GM18511 (cell line): ENCODE measurements at regions not wholly inside any gene's neighbourhood (a gene's known extent, or its start where the extent isn't known, plus 50 kb on each side); places are given as distances from the start of the nearest gene placed in this dataset.

Experiments used
- ATAC-seq: cut with Tn5 transposase; IDR thresholded peaks from one replicate; pipeline ENCODE4 v1.9.1; 2021; ENCODE audit warnings: mild to moderate bottlenecking, moderate library complexity; ENCODE audit not compliant: unreplicated experiment

DNA sequence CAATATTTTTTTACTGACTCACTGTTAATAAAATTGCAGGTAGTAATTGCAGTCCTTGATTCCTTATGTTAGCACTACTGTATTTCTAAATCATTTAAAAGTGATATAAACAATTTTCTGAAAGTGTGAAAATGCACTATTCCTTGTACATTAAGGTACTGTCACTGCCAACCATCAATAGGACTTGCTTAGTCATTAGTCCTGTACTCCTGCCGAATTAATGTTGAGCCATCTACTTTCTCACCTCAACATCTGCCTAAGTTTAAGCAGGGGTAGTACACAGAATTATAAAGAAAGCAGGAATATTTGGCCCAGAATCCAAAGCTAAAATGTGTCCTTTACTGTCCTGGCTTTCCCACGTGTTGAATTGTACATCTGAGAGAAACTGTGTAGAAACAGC is 87.0 kb upstream of the TRPC3 start:
- no peak for ATAC-seq

DNA sequence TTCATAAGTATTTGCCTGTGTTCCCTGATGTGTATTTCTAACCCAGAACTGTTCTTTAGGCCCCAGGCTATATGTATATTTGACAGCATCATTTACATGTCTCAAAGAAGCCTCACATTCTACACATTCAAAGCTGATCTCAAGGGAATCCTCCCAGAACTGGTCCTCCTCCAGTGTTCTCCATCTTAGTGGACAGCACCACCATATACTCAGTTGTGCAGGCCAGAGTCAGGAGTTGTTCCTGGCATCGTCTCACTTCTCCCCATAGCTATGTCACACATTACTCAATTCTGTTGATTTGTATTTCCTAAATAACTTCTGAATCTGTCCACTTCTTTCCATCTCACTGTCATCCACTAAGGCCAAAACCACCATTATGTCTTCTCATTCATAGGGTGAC is 82.8 kb upstream of the TRPC3 start:
- ATAC-seq: no peak

DNA sequence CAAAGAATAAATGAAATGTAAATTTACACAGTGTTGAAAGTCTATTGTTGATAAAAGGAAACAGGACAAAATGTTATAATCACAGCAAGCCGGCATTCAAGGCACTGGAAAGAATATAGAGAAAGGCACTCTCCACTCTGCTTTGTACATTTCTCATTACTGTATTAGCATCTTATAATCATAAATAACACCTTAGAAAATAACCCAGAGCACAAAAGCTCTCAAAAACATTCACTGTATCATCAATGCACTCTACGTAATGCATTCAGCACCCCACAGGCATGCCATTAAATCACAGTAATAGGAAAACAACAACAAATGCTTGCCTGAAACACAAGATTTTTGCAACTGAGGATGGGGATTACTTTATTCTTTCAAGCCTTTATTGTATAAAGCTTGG is 75.3 kb upstream of the TRPC3 start:
- ATAC-seq: no peak

DNA sequence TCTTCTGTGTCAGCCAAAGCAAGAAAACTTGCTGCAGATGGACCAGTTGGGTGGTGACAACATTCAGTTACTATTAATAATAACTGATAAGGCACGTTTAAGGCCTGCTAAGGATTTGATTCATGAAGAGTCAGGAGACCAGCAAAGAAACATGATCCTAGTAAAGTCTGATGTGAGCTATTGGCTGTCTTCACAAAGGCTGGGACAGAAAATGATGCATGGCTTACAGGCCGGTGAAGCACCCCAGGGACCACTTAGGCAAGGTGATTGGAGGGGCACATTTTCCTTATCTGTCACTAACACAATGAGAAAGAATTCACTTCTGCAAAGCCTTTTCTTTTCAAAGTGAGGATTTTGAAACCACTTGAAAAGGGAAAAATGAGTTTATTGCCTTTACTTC is 65.4 kb upstream of the TRPC3 start:
- no peak for ATAC-seq

DNA sequence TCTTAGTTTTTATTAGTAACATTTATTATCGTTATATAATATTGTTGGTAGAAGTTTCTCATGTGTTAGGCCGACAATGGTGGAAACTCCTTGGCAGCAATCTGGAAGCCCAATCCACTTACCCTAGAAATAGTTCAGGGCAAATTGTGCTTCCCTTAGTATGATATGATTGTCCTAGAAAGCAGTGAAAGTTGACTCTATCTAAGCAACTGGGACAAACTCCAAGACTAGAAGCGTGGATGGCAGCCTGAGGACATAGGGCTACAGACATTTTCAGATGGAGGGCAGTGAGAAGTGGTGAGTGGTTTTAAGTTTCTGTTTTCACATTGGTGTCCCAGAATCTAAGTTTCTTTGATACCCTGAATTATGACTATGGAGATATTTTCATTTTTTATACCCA is 63.3 kb upstream of the TRPC3 start:
- no peak for ATAC-seq

- no peak for ATAC-seq
Measured at GRCh38 chr4:122012735-122013134, 60.9 kb upstream of the TRPC3 start.

DNA sequence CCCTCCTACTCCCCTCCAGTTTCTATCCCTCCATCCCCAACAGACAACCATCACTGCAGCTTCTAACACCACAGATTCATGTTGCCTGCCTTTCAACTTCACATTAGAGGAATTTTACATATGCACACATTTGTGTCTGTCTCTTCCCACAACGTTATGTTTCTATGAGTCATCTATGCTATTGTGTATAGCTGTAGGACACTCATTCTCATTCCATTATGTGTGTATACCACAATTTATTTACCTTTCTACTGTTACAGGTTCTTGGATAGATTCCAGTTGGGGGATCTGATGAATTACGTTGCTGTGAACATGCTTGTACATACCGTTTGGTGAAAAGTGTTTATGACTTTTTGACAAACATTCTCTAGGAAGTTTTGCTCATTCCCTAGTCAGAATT is 58.8 kb upstream of the TRPC3 start:
- ATAC-seq: no peak

GRCh38 chr4:122009524-122009923 is 57.7 kb upstream of the TRPC3 start:
- ATAC-seq: no peak

- no peak for ATAC-seq
Measured at GRCh38 chr4:122007016-122007415, 55.2 kb upstream of the TRPC3 start.

DNA sequence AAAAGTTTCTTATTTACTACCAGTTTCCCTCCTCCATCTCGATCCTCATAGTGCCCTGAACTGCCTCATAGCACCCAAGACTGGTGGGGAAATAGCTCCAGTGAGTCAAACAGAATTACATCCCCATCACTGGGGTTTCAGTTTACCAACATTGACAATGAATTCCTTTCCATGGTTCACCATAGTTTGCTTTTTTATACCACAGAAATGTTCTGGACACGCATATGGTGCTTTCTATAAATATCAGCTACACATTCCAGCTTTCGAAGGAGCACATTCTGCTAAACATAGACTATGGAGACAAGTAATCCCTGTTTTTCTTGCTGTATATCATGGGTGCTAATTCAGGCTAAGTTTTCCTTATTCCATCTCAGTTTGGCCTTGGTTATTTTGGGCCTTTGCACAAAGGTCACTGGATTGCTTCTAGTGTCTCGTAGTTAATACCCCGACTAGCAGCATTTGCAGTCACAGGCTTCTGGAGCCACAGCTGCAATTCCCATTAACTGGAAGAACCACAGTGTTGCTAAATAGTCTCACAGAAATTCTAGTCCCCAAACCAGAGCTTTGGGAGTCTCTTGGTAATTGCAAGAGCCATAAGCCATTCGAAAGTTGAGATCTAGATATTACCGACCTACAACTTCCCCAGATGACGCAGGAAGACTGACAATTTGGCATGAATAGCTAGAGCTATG is 53.4 kb upstream of the TRPC3 start:
- no peak for ATAC-seq

GRCh38 chr4:122003335-122003734 is 51.5 kb upstream of the TRPC3 start:
- ATAC-seq: peak; percentile 95
